ENCODE measurements at regions not wholly inside any gene's neighbourhood (a gene's known extent, or its start where the extent isn't known, plus 50 kb on each side); places are given as distances from the start of the nearest gene placed in this dataset.

DNA sequence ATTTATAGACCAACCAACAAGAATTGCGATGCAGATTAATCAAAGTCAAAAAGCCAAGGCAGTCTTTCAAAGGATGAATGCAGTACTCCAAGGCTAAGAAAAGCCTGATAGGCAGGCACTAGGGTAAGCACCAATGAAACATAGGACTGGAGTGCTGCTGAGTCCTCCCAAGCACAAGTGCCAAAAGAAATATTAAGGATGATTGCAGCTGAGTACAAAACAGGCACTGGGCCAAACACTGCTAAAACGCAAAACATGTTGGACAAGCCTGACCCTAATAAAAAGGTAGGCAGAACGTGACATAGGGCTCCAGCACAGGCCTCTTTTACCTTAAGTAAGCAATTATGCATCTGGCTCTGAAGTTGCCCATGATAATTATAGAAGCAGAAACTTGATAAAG, 160.1 kb upstream of the LRP1B start:
- TF ChIP-seq, protein P1, sequence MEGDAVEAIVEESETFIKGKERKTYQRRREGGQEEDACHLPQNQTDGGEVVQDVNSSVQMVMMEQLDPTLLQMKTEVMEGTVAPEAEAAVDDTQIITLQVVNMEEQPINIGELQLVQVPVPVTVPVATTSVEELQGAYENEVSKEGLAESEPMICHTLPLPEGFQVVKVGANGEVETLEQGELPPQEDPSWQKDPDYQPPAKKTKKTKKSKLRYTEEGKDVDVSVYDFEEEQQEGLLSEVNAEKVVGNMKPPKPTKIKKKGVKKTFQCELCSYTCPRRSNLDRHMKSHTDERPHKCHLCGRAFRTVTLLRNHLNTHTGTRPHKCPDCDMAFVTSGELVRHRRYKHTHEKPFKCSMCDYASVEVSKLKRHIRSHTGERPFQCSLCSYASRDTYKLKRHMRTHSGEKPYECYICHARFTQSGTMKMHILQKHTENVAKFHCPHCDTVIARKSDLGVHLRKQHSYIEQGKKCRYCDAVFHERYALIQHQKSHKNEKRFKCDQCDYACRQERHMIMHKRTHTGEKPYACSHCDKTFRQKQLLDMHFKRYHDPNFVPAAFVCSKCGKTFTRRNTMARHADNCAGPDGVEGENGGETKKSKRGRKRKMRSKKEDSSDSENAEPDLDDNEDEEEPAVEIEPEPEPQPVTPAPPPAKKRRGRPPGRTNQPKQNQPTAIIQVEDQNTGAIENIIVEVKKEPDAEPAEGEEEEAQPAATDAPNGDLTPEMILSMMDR (conservative IDR thresholded peaks at IDR 0.05; ENCODE audit: low read depth, low read length), result no peak
- TF ChIP-seq EZH2 (IDR thresholded peaks at IDR 0.05; ENCODE audit: borderline replicate concordance, low read depth, low read length, poor library complexity, severe bottlenecking), result no peak
